ENCODE measurements at regions not wholly inside any gene's neighbourhood (a gene's known extent, or its start where the extent isn't known, plus 50 kb on each side); places are given as distances from the start of the nearest gene placed in this dataset.

DNA sequence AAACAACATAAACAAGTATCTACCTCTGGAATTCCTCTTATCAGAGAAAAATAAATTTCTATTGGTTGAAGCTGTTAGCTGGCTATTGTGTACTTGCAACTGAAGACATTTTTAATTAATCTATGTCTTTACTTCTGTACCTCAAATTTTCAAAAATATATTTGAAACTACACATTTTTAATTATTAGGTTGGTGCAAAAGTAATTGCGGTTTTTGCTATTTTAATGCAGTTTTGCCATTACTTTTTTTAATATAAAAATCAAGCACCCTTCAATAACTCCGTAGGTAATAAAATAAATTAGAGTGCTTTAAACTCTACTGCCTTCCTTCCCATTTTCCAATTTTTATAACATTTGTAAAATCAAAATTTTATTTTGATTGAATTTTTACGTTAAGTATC, 262.1 kb upstream of the DUSP10 start:
- Histone ChIP-seq H3K79me1 (ENCODE audit: low read depth, low read length) (no peaks in the 10 kb centered on the region), H3K27ac (ENCODE audit: low read depth, low read length) (no peak overlapping the region), H3K14ac (ENCODE audit: insufficient read length) (no peak overlapping the region), H3K36me3 (ENCODE audit: control insufficient read depth in 2 of 4, insufficient read depth in 4 of 4, low read length in 3 of 4) (no peaks in the 10 kb centered on the region), H3K27me3 (replicated peaks in 1 of 4; ENCODE audit: control insufficient read depth in 3 of 4, extremely low read depth in 1 of 4, insufficient read depth in 3 of 4, low read length in 3 of 4) (no peaks in the 10 kb centered on the region), H4K91ac (replicated peaks; ENCODE audit: insufficient read length, low read length) (no peak overlapping the region), H3K18ac (ENCODE audit: extremely low read depth, low read length) (no peak overlapping the region), H2BK15ac (ENCODE audit: low read length) (no peak overlapping the region), H4K20me1 (replicated peaks in 1 of 2; ENCODE audit: control insufficient read depth in 1 of 2, insufficient read depth in 2 of 2, low read length in 2 of 2) (no peaks in the 10 kb centered on the region), H3K4me2 (ENCODE audit: insufficient read depth in 1 of 2, low read depth in 2 of 2, low read length in 2 of 2) (no peak overlapping the region), H3K4me1 (replicated peaks in 1 of 4; ENCODE audit: control insufficient read depth in 3 of 4, insufficient read depth in 4 of 4, low read length in 3 of 4) (no peaks in the 10 kb centered on the region), H3K79me2 (ENCODE audit: control insufficient read depth in 1 of 2, insufficient read depth in 2 of 2, low read length in 2 of 2) (no peaks in the 10 kb centered on the region), H3K9me3 (ENCODE audit: insufficient read depth in 2 of 2, low read depth in 1 of 2, low read length in 1 of 2) (no peaks in the 10 kb centered on the region), H3K23ac (ENCODE audit: insufficient read length) (no peak overlapping the region), H2BK5ac (ENCODE audit: low read depth, low read length) (no peak overlapping the region), H3K4ac (replicated peaks; ENCODE audit: insufficient read length, low read depth, low read length) (no peak overlapping the region), H4K5ac (ENCODE audit: insufficient read length, low read depth, low read length) (no peak overlapping the region), H2BK120ac (replicated peaks; ENCODE audit: low read depth, low read length) (no peak overlapping the region), H2BK12ac (ENCODE audit: low read depth, low read length) (no peak overlapping the region), H3K4me3 (ENCODE audit: extremely low read depth in 1 of 4, insufficient read depth in 2 of 4, low read depth in 3 of 4, low read length in 4 of 4) (no peak overlapping the region), H3K9ac (replicated peaks in 1 of 4; ENCODE audit: extremely low read depth in 1 of 4, low read depth in 3 of 4, low read length in 3 of 4) (no peak overlapping the region), H2AFZ (ENCODE audit: low read length) (no peak overlapping the region), H3K23me2 (ENCODE audit: low read depth, low read length) (no peaks in the 10 kb centered on the region), H3K56ac (replicated peaks; ENCODE audit: insufficient read length, low read depth, low read length) (no peak overlapping the region), H4K8ac (ENCODE audit: extremely low read depth, insufficient read depth, low read length) (no peak overlapping the region), H2AK5ac (ENCODE audit: low read depth, low read length) (no peak overlapping the region), H2BK20ac (ENCODE audit: low read length) (no peak overlapping the region)
- ChIA-PET CTCF (ENCODE audit: partially characterized antibody) (no interaction called here), POLR2A (ENCODE audit: partially characterized antibody) (interaction anchor here (0.6 kb wide), 1 partner anchor 573 kb away, joined by 3 read pairs; no protein-coding TSS in a partner anchor)
- DNase-seq (ENCODE audit: low read depth in 1 of 2, low spot score in 2 of 2): no peak
- FAIRE-seq: no peak
- WGBS, 2 experiments (ENCODE audit: extremely low coverage in 1 of 2, insufficient coverage in 1 of 2, insufficient read length in 1 of 2, insufficient replicate concordance in 2 of 2, low coverage in 1 of 2, low lambda C conversion rate in 2 of 2, missing lambda C conversion rate in 1 of 2): 91% methylated on average over 3 of the region's 3 CpGs; no CpG with 5 or more reads in 1 of the 2 experiments
- TF ChIP-seq EZH2 (IDR thresholded peaks at IDR 0.05; ENCODE audit: low read depth, low read length, severe bottlenecking) (no peak), USF2 (IDR thresholded peaks at IDR 0.05; ENCODE audit: low read length) (no peak), GTF2F1 (IDR thresholded peaks at IDR 0.05; ENCODE audit: borderline replicate concordance, low read depth, low read length) (no peak), PHF8 (conservative IDR thresholded peaks at IDR 0.05; ENCODE audit: low read depth, low read length) (no peak), BCL11A (IDR thresholded peaks at IDR 0.05; ENCODE audit: low read depth in 2 of 2, low read length in 2 of 2) (no peak), JUN (IDR thresholded peaks at IDR 0.05; ENCODE audit: low read depth, low read length) (no peak), CEBPB (IDR thresholded peaks at IDR 0.05; ENCODE audit: low read depth, low read length) (no peak), TAF1 (IDR thresholded peaks at IDR 0.05; ENCODE audit: low read depth, low read length) (no peak), TBP (IDR thresholded peaks at IDR 0.05; ENCODE audit: low read depth, low read length) (no peak), NANOG (IDR thresholded peaks at IDR 0.05; ENCODE audit: insufficient read depth, low read depth, low read length, poor library complexity, severe bottlenecking) (no peak), RXRA (IDR thresholded peaks at IDR 0.05; ENCODE audit: insufficient read depth, low read depth, low read length) (no peak), SIRT6 (IDR thresholded peaks at IDR 0.05; ENCODE audit: low read length) (no peak)
- TF ChIP-seq, protein P1, sequence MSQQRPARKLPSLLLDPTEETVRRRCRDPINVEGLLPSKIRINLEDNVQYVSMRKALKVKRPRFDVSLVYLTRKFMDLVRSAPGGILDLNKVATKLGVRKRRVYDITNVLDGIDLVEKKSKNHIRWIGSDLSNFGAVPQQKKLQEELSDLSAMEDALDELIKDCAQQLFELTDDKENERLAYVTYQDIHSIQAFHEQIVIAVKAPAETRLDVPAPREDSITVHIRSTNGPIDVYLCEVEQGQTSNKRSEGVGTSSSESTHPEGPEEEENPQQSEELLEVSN (IDR thresholded peaks at IDR 0.05): no peak

All from H1 (cell line).